GM12891 (cell line): ENCODE measurements at regions not wholly inside any gene's neighbourhood (a gene's known extent, or its start where the extent isn't known, plus 50 kb on each side); places are given as distances from the start of the nearest gene placed in this dataset.

Experiments
- PAX5 ChIP-seq: IDR thresholded peaks from 2 replicates; pipeline ENCODE4 v1.6.1; 2011; ENCODE audit warnings: low read length, moderate library complexity, mild to moderate bottlenecking; ENCODE audit not compliant: insufficient read depth, severe bottlenecking
- POLR2A ChIP-seq: IDR thresholded peaks from 2 replicates; pipeline ENCODE4 v1.6.1; 2011; ENCODE audit warnings: low read depth, low read length, control low read depth
- POLR2AphosphoS5 ChIP-seq: IDR thresholded peaks from 2 replicates; pipeline ENCODE4 v1.6.1; 2011; ENCODE audit warnings: low read depth, low read length, control low read depth
- POU2F2 ChIP-seq: IDR thresholded peaks from 2 replicates; pipeline ENCODE4 v1.6.1; 2011; ENCODE audit warnings: low read depth, mild to moderate bottlenecking, control low read depth, low read length, moderate library complexity
- SPI1 ChIP-seq: IDR thresholded peaks from 2 replicates; pipeline ENCODE4 v1.6.1; 2011; ENCODE audit warnings: low read depth, low read length, control low read depth
- TAF1 ChIP-seq: IDR thresholded peaks from 2 replicates; pipeline ENCODE4 v1.6.1; 2011; ENCODE audit warnings: low read depth, low read length, control low read depth

DNA sequence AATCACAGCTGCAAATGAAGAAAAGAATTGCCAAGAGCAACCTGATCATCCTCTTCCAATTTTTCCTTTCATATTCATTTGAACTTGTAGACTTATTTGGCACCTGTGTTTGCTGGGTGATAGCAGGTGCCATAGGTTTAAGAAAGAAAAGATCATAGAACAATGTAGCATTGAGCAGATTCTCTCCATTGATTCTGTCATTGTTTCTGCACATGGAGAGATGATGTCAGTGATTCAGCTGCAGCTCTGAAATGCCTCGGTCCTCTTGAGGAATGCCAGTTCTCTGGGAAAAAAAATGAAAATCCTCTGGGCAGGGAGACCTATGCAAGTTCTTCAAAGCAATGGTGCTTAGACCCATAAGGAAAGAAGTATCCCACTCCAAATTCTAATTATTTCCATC, 418.1 kb upstream of the KLF4 start:
- no peak for TF ChIP-seq POLR2A
- TF ChIP-seq POLR2AphosphoS5, result no peak
- TF ChIP-seq TAF1, result no peak
- no peak for TF ChIP-seq PAX5
- TF ChIP-seq SPI1, result no peak
- no peak for TF ChIP-seq POU2F2
